ENCODE measurements at regions not wholly inside any gene's neighbourhood (a gene's known extent, or its start where the extent isn't known, plus 50 kb on each side); places are given as distances from the start of the nearest gene placed in this dataset.

GRCh38 chr5:2499917-2500316, 251.6 kb downstream of the IRX2 start:
- no peak for TF ChIP-seq EZH2 (IDR thresholded peaks at IDR 0.05; ENCODE audit: insufficient read depth, low read length)
- no peak for TF ChIP-seq CTCF (IDR thresholded peaks at IDR 0.05; ENCODE audit: insufficient read depth, low read depth, low read length)
- no peak overlapping the region for H3K27ac Mint-ChIP-seq (ENCODE audit: unreplicated experiment)
- no peaks in the 10 kb centered on the region for H3K4me1 Mint-ChIP-seq (ENCODE audit: low read depth, unreplicated experiment)
- no peak overlapping the region for H3K4me3 ChIP-seq (ENCODE audit: insufficient read depth, low read depth, low read length)
- no peaks in the 10 kb centered on the region for H3K27me3 ChIP-seq (ENCODE audit: insufficient read depth, low read length)
- H3K27ac ChIP-seq (ENCODE audit: low read depth, low read length), result no peak overlapping the region
- H4K20me1 ChIP-seq (ENCODE audit: insufficient read depth, low read length), result no peaks in the 10 kb centered on the region
- H3K9ac ChIP-seq (ENCODE audit: low read length), result no peak overlapping the region
- H2AFZ ChIP-seq (ENCODE audit: low read depth, low read length), result no peak overlapping the region
- peaks cover 4% of the 10 kb centered on the region for H3K9me3 Mint-ChIP-seq (ENCODE audit: unreplicated experiment)
- H3K27me3 Mint-ChIP-seq (ENCODE audit: low read depth, unreplicated experiment), result peaks cover 4% of the 10 kb centered on the region
- H3K79me2 ChIP-seq (ENCODE audit: insufficient read depth, low read length), result no peaks in the 10 kb centered on the region
- H3K36me3 ChIP-seq (ENCODE audit: insufficient read depth, low read length), result no peaks in the 10 kb centered on the region
- no peak overlapping the region for H3K4me2 ChIP-seq (ENCODE audit: low read length)
- H3K4me3 Mint-ChIP-seq (ENCODE audit: unreplicated experiment), result no peak overlapping the region
- H3K4me1 ChIP-seq (ENCODE audit: insufficient read depth, low read length), result no peaks in the 10 kb centered on the region
- no peak for FAIRE-seq
- DNase-seq (ENCODE audit: low read depth), result no peak
- peaks cover 17% of the 10 kb centered on the region for H3K9me3 ChIP-seq (ENCODE audit: insufficient read depth, low read depth, low read length)
- H3K36me3 Mint-ChIP-seq (ENCODE audit: low read depth, unreplicated experiment), result no peaks in the 10 kb centered on the region

GRCh38 chr5:2496891-2497290, 254.6 kb downstream of the IRX2 start:
- Histone ChIP-seq H3K27ac (ENCODE audit: low read depth, low read length) (no peak overlapping the region), H3K4me3 (ENCODE audit: insufficient read depth, low read depth, low read length) (no peak overlapping the region), H2AFZ (ENCODE audit: low read depth, low read length) (no peak overlapping the region), H3K9me3 (ENCODE audit: insufficient read depth, low read depth, low read length) (peaks cover 24% of the 10 kb centered on the region), H3K9ac (ENCODE audit: low read length) (no peak overlapping the region), H3K4me2 (ENCODE audit: low read length) (no peak overlapping the region), H3K79me2 (ENCODE audit: insufficient read depth, low read length) (no peaks in the 10 kb centered on the region), H3K27me3 (ENCODE audit: insufficient read depth, low read length) (no peaks in the 10 kb centered on the region), H4K20me1 (ENCODE audit: insufficient read depth, low read length) (no peaks in the 10 kb centered on the region), H3K4me1 (ENCODE audit: insufficient read depth, low read length) (no peaks in the 10 kb centered on the region), H3K36me3 (ENCODE audit: insufficient read depth, low read length) (no peaks in the 10 kb centered on the region)
- FAIRE-seq, result no peak
- Mint-ChIP-seq H3K4me1 (ENCODE audit: low read depth, unreplicated experiment) (no peaks in the 10 kb centered on the region), H3K27ac (ENCODE audit: unreplicated experiment) (no peak overlapping the region), H3K27me3 (ENCODE audit: low read depth, unreplicated experiment) (peaks cover 7% of the 10 kb centered on the region), H3K9me3 (ENCODE audit: unreplicated experiment) (no peaks in the 10 kb centered on the region), H3K4me3 (ENCODE audit: unreplicated experiment) (no peak overlapping the region), H3K36me3 (ENCODE audit: low read depth, unreplicated experiment) (no peaks in the 10 kb centered on the region)
- TF ChIP-seq EZH2 (IDR thresholded peaks at IDR 0.05; ENCODE audit: insufficient read depth, low read length), result no peak
- TF ChIP-seq CTCF (IDR thresholded peaks at IDR 0.05; ENCODE audit: insufficient read depth, low read depth, low read length), result no peak
- no peak for DNase-seq (ENCODE audit: low read depth)

GRCh38 chr5:2496126-2496525, 255.4 kb downstream of the IRX2 start:
- no peaks in the 10 kb centered on the region for H3K4me1 Mint-ChIP-seq (ENCODE audit: low read depth, unreplicated experiment)

More at GRCh38 chr5:2496126-2496525, 255.4 kb downstream of the IRX2 start:
- Histone ChIP-seq H3K9me3 (ENCODE audit: insufficient read depth, low read depth, low read length) (peaks cover 24% of the 10 kb centered on the region), H3K4me2 (ENCODE audit: low read length) (no peak overlapping the region), H2AFZ (ENCODE audit: low read depth, low read length) (no peak overlapping the region), H3K27me3 (ENCODE audit: insufficient read depth, low read length) (no peaks in the 10 kb centered on the region), H3K79me2 (ENCODE audit: insufficient read depth, low read length) (no peaks in the 10 kb centered on the region), H3K9ac (ENCODE audit: low read length) (no peak overlapping the region), H3K27ac (ENCODE audit: low read depth, low read length) (no peak overlapping the region), H3K4me3 (ENCODE audit: insufficient read depth, low read depth, low read length) (no peak overlapping the region), H3K4me1 (ENCODE audit: insufficient read depth, low read length) (no peaks in the 10 kb centered on the region), H4K20me1 (ENCODE audit: insufficient read depth, low read length) (no peaks in the 10 kb centered on the region), H3K36me3 (ENCODE audit: insufficient read depth, low read length) (no peaks in the 10 kb centered on the region)
- FAIRE-seq (no peak), DNase-seq (ENCODE audit: low read depth) (no peak)
- Mint-ChIP-seq H3K27ac (ENCODE audit: unreplicated experiment) (no peak overlapping the region), H3K27me3 (ENCODE audit: low read depth, unreplicated experiment) (peaks cover 7% of the 10 kb centered on the region), H3K4me3 (ENCODE audit: unreplicated experiment) (no peak overlapping the region), H3K9me3 (ENCODE audit: unreplicated experiment) (no peaks in the 10 kb centered on the region), H3K36me3 (ENCODE audit: low read depth, unreplicated experiment) (no peaks in the 10 kb centered on the region)
- TF ChIP-seq CTCF (IDR thresholded peaks at IDR 0.05; ENCODE audit: insufficient read depth, low read depth, low read length) (no peak), EZH2 (IDR thresholded peaks at IDR 0.05; ENCODE audit: insufficient read depth, low read length) (no peak)

Measured in astrocyte (in vitro differentiated cells and primary cell).